ENCODE measurements at regions not wholly inside any gene's neighbourhood (a gene's known extent, or its start where the extent isn't known, plus 50 kb on each side); places are given as distances from the start of the nearest gene placed in this dataset.

DNA sequence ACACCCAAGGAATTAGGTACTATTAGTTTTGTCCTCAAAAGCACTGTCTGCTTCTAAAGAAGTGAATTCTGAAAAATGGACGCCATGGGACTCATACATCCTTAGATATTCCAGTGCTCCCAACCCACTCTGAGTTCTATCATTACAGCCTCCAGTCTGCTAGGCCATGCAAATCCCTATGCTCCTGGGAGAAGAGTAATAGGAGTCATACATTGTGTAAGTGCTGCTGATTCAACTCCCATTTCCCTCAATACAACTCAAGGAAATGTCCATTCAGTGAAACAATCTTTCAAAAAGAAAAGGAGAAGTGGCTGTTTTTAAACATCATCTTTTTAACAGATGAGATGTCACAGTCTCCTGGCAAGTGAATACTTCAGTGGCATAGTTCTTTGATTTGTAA, 590.2 kb upstream of the LRRC4C start:
- Histone ChIP-seq H2AFZ (ENCODE audit: low read depth, low read length) (no peak overlapping the region), H3K36me3 (ENCODE audit: control insufficient read depth in 2 of 2, extremely low read depth in 1 of 2, insufficient read depth in 2 of 2, low read length in 2 of 2) (no peaks in the 10 kb centered on the region), H3K4me1 (ENCODE audit: control insufficient read depth, extremely low read depth, insufficient read depth, low read length) (no peaks in the 10 kb centered on the region), H3K79me2 (ENCODE audit: control insufficient read depth, insufficient read depth, low read length) (no peaks in the 10 kb centered on the region), H3K27me3 (ENCODE audit: control insufficient read depth in 2 of 2, insufficient read depth in 2 of 2, low read length in 2 of 2) (no peaks in the 10 kb centered on the region), H3K4me3 (replicated peaks in 1 of 3; ENCODE audit: insufficient read depth in 1 of 3, low read depth in 1 of 3, low read length in 3 of 3) (no peak overlapping the region), H3K27ac (ENCODE audit: insufficient read depth, low read depth, low read length) (no peak overlapping the region), H3K9me1 (replicated peaks; ENCODE audit: control insufficient read depth, extremely low read depth, insufficient read depth, low read length) (no peaks in the 10 kb centered on the region), H3K4me2 (ENCODE audit: insufficient read depth, low read length) (no peak overlapping the region), H3K9me3 (replicated peaks; ENCODE audit: control insufficient read depth, insufficient read depth, low read length) (no peaks in the 10 kb centered on the region), H4K20me1 (replicated peaks; ENCODE audit: control insufficient read depth, extremely low read depth, insufficient read depth, low read length) (no peaks in the 10 kb centered on the region), H3K9ac (replicated peaks; ENCODE audit: extremely low read depth, insufficient read depth, low read length) (no peak overlapping the region)
- no TSS peak for BruUV-seq (replicated peaks)
- TF ChIP-seq JUN (IDR thresholded peaks at IDR 0.05; ENCODE audit: borderline replicate concordance, insufficient read depth, insufficient read length, low read depth) (no peak), POLR2AphosphoS5 (IDR thresholded peaks at IDR 0.05; ENCODE audit: insufficient read depth, low read depth, low read length) (no peak), MYC (IDR thresholded peaks at IDR 0.05; ENCODE audit: low read depth, low read length) (no peak), GATA2 (IDR thresholded peaks at IDR 0.05; ENCODE audit: insufficient read depth, insufficient read length, low read depth, low read length) (no peak), FOS (IDR thresholded peaks at IDR 0.05; ENCODE audit: borderline replicate concordance, insufficient read depth, low read length) (no peak), EZH2 (IDR thresholded peaks at IDR 0.05; ENCODE audit: borderline replicate concordance, low read depth, low read length, severe bottlenecking) (no peak), POLR2A (IDR thresholded peaks at IDR 0.05; ENCODE audit: low read depth, low read length) (no peak)
- TF ChIP-seq, protein P1, sequence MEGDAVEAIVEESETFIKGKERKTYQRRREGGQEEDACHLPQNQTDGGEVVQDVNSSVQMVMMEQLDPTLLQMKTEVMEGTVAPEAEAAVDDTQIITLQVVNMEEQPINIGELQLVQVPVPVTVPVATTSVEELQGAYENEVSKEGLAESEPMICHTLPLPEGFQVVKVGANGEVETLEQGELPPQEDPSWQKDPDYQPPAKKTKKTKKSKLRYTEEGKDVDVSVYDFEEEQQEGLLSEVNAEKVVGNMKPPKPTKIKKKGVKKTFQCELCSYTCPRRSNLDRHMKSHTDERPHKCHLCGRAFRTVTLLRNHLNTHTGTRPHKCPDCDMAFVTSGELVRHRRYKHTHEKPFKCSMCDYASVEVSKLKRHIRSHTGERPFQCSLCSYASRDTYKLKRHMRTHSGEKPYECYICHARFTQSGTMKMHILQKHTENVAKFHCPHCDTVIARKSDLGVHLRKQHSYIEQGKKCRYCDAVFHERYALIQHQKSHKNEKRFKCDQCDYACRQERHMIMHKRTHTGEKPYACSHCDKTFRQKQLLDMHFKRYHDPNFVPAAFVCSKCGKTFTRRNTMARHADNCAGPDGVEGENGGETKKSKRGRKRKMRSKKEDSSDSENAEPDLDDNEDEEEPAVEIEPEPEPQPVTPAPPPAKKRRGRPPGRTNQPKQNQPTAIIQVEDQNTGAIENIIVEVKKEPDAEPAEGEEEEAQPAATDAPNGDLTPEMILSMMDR (IDR thresholded peaks at IDR 0.05; ENCODE audit: extremely low read depth in 1 of 2, insufficient read depth in 1 of 2, low read depth in 1 of 2, low read length in 2 of 2), result no peak
- TF ChIP-seq, protein P2, sequence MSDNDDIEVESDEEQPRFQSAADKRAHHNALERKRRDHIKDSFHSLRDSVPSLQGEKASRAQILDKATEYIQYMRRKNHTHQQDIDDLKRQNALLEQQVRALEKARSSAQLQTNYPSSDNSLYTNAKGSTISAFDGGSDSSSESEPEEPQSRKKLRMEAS (IDR thresholded peaks at IDR 0.05; ENCODE audit: insufficient read depth, insufficient read length), result no peak
- ChIA-PET POLR2A (no interaction called here), CTCF (no interaction called here)
- dilution Hi-C loops (cut with MboI; ENCODE audit: extremely low pct_ligation_motif_present, low sequenced_read_pairs), result no loop called here
- peak; percentile 6 for DNase-seq (ENCODE audit: low read depth, low spot score)
- intact Hi-C loops (cut with micrococcal nuclease), result no loop called here
- no peak for FAIRE-seq

Data from endothelial cell of umbilical vein (primary cell).